ENCODE measurements at regions not wholly inside any gene's neighbourhood (a gene's known extent, or its start where the extent isn't known, plus 50 kb on each side); places are given as distances from the start of the nearest gene placed in this dataset.

DNA sequence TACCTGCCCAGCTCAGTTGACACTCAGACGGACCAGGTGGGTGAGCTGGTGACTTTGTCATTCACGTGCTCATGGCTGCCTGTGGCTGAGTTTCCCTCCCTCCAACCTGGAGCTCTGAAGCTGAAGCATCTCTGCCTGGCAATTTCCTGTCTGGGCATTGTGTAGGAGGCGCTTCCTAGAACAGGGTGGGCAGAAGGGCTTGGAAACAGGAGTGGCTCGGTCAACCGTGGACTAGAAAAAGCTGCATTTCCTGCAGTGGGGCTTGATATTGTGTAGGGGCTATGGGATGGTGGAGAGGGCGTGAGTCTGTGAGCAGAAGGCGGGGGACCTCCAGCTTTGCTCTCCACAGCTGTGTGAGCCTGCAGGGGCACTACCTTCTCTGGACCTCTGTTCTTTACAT is 278.3 kb downstream of the TEX29 start:
- H3K27ac ChIP-seq: no peak overlapping the region

GRCh38 chr13:111599791-111600190 is 279.3 kb downstream of the TEX29 start:
- Histone ChIP-seq H3K9me3 (no peaks in the 10 kb centered on the region), H3K36me3 (ENCODE audit: low read depth, missing control alignments) (no peaks in the 10 kb centered on the region), H3K4me1 (no peaks in the 10 kb centered on the region), H3K4me3 (no peak overlapping the region), H3K27ac (no peak overlapping the region), H3K27me3 (no peaks in the 10 kb centered on the region)
- intact Hi-C loops (cut with DNase I; ENCODE audit: low total_unique reads): no loop called here
- 66 to 71% methylated on average over 8 to 9 of the region's 9 CpGs for WGBS, 2 donors
- TF ChIP-seq POLR2A (IDR thresholded peaks at IDR 0.05) (no peak), CTCF (IDR thresholded peaks at IDR 0.05) (no peak)
- no peak for DNase-seq

More for the DNA sequence above, 278.3 kb downstream of the TEX29 start:
- intact Hi-C loops (cut with DNase I; ENCODE audit: low total_unique reads): no loop called here
- DNase-seq: no peak
- 77 to 80% methylated on average over 7 of the region's 7 CpGs for WGBS, 2 donors
- Histone ChIP-seq H3K4me3 (no peak overlapping the region), H3K36me3 (ENCODE audit: low read depth, missing control alignments) (no peaks in the 10 kb centered on the region), H3K9me3 (no peaks in the 10 kb centered on the region), H3K27me3 (no peaks in the 10 kb centered on the region), H3K4me1 (no peaks in the 10 kb centered on the region)
- no peak for TF ChIP-seq CTCF (IDR thresholded peaks at IDR 0.05)
- no peak for TF ChIP-seq POLR2A (IDR thresholded peaks at IDR 0.05)

- Histone ChIP-seq H3K9me3 (no peaks in the 10 kb centered on the region), H3K36me3 (ENCODE audit: low read depth, missing control alignments) (no peaks in the 10 kb centered on the region), H3K4me3 (no peak overlapping the region), H3K4me1 (no peaks in the 10 kb centered on the region), H3K27ac (no peak overlapping the region), H3K27me3 (no peaks in the 10 kb centered on the region)
- TF ChIP-seq POLR2A (IDR thresholded peaks at IDR 0.05): no peak
- no peak for TF ChIP-seq CTCF (IDR thresholded peaks at IDR 0.05)
- WGBS, 2 donors: 94 to 95% methylated on average over 19 to 21 of the region's 21 CpGs
- intact Hi-C loops (cut with DNase I; ENCODE audit: low total_unique reads): no loop called here
- DNase-seq: no peak
Observed at GRCh38 chr13:111602874-111603273, 282.4 kb downstream of the TEX29 start.

DNA sequence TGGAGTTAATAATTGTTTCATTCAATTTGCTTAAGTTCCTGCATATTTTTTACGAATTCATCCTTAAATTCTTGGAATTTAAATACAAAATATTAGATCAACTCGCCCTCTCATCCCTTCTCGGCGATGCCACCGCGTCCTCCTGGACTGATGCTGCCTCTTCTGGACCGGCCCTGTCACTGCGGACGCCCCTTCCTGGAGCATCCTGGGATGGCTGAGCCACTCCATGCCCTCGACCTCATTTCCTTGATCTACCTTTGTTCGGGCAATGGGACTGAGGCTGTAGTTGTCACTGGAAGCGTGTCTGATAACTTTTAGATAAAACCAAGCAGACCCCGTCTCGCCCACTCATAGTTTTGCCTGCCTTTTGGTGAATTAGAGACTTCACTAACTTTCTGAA is 283.7 kb downstream of the TEX29 start:
- TF ChIP-seq CTCF (IDR thresholded peaks at IDR 0.05) (no peak), POLR2A (IDR thresholded peaks at IDR 0.05) (no peak)
- no peaks in the 10 kb centered on the region for H3K27me3 ChIP-seq
- no peaks in the 10 kb centered on the region for H3K4me1 ChIP-seq
- DNase-seq: no peak
- no peaks in the 10 kb centered on the region for H3K36me3 ChIP-seq (ENCODE audit: low read depth, missing control alignments)
- 85 to 91% methylated on average over 14 of the region's 14 CpGs for WGBS, 2 donors
- intact Hi-C loops (cut with DNase I; ENCODE audit: low total_unique reads): no loop called here
- H3K27ac ChIP-seq: no peak overlapping the region
- H3K4me3 ChIP-seq: no peak overlapping the region
- H3K9me3 ChIP-seq: no peaks in the 10 kb centered on the region

- intact Hi-C loops (cut with DNase I; ENCODE audit: low total_unique reads): no loop called here
- no peaks in the 10 kb centered on the region for H3K36me3 ChIP-seq (ENCODE audit: low read depth, missing control alignments)
- H3K27me3 ChIP-seq: no peaks in the 10 kb centered on the region
- TF ChIP-seq POLR2A (IDR thresholded peaks at IDR 0.05): no peak
- TF ChIP-seq CTCF (IDR thresholded peaks at IDR 0.05): no peak
- no peak for DNase-seq
- 92% methylated on average over 5 of the region's 5 CpGs for WGBS, 2 donors
- no peaks in the 10 kb centered on the region for H3K9me3 ChIP-seq
- H3K27ac ChIP-seq: no peak overlapping the region
- H3K4me3 ChIP-seq: no peak overlapping the region
- no peaks in the 10 kb centered on the region for H3K4me1 ChIP-seq
Observed at GRCh38 chr13:111608556-111608955, 288.1 kb downstream of the TEX29 start.

All from testis (tissue), 2 donors.